SK-N-SH (cell line): ENCODE measurements at regions not wholly inside any gene's neighbourhood (a gene's known extent, or its start where the extent isn't known, plus 50 kb on each side); places are given as distances from the start of the nearest gene placed in this dataset.
A peak's percentile ranks its signal among the peaks of the same experiment; 100 is the strongest.

Experiments
- CHD2 ChIP-seq: fragments of 150-350 bp; IDR thresholded peaks from 2 replicates; pipeline ENCODE4 v1.6.1; 2018; ENCODE audit warnings: low read length; ENCODE audit not compliant: partially characterized antibody
- CTCF ChIP-seq: fragments of 200-600 bp; sonication (generic); IDR thresholded peaks from 2 replicates; pipeline ENCODE4 v1.6.1; 2017; ENCODE audit warnings: antibody characterized with exemption, mild to moderate bottlenecking, moderate library complexity
- ELF1 ChIP-seq: IDR thresholded peaks from 2 replicates; pipeline ENCODE4 v1.4.0; 2012
- EP300 ChIP-seq, 2 experiments: IDR thresholded peaks; 2 replicates each; pipeline versions ENCODE4 v1.4.0 to v1.6.1; 2012; ENCODE audit warnings: borderline replicate concordance in 1 of 2, low read depth in 1 of 2, low read length in 1 of 2
- GATA2 ChIP-seq: sonication (generic); formaldehyde crosslinking; IDR thresholded peaks from 2 replicates; pipeline ENCODE4 v1.5.0; 2020; ENCODE audit warnings: mild to moderate bottlenecking, missing genetic modification reagents
- MAX ChIP-seq: IDR thresholded peaks from 2 replicates; pipeline ENCODE4 v1.4.0; 2012; ENCODE audit warnings: low read depth
- MEF2A ChIP-seq: IDR thresholded peaks from 2 replicates; pipeline ENCODE4 v1.4.0; 2012; ENCODE audit warnings: low read depth, borderline replicate concordance
- MXI1 ChIP-seq: IDR thresholded peaks from 2 replicates; pipeline ENCODE4 v1.6.1; 2012; ENCODE audit warnings: mild to moderate bottlenecking, low read depth, low read length, improper control_type of control experiment
- PBX3 ChIP-seq: IDR thresholded peaks from 2 replicates; pipeline ENCODE4; 2012
- POLR2AphosphoS5 ChIP-seq: IDR thresholded peaks from 2 replicates; pipeline ENCODE4 v1.6.1; 2012; ENCODE audit warnings: low read depth, low read length
- RAD21 ChIP-seq: IDR thresholded peaks from 2 replicates; pipeline ENCODE4 v1.6.1; 2012; ENCODE audit warnings: mild to moderate bottlenecking, low read length
- REST ChIP-seq: IDR thresholded peaks from 2 replicates; pipeline ENCODE4 v1.6.1; 2012; ENCODE audit warnings: mild to moderate bottlenecking, low read depth, low read length, moderate library complexity
- RFX5 ChIP-seq: IDR thresholded peaks from 2 replicates; pipeline ENCODE4 v1.6.1; 2012; ENCODE audit warnings: mild to moderate bottlenecking, improper control_type of control experiment, low read length
- SMC3 ChIP-seq: IDR thresholded peaks from 2 replicates; pipeline ENCODE4 v1.6.1; 2012; ENCODE audit warnings: low read depth, low read length, improper control_type of control experiment

GRCh38 chr2:37784071-37784758, 112.8 kb upstream of the CDC42EP3 start:
- TF ChIP-seq CHD2: peak; percentile 12
- TF ChIP-seq CTCF: no peak
- TF ChIP-seq MAX: peak; percentile 66; the same call in 1 of the 2 replicates
- no peak for TF ChIP-seq ELF1
- TF ChIP-seq SMC3: no peak
- no peak for TF ChIP-seq RFX5
- peak in 1 of 2 experiments; percentile 73; a peak in 1 of 4 replicates for TF ChIP-seq EP300 (IDR thresholded peaks at IDR 0.05; ENCODE audit: borderline replicate concordance in 1 of 2, low read depth in 1 of 2, low read length in 1 of 2)
- no peak for TF ChIP-seq RAD21
- no peak for TF ChIP-seq MEF2A
- TF ChIP-seq POLR2AphosphoS5: peak; percentile 57; the same call in 1 of the 2 replicates
- peak; percentile 15; the same call in 1 of the 2 replicates for TF ChIP-seq MXI1
- TF ChIP-seq GATA2: peak; percentile 82
- TF ChIP-seq REST: no peak
- peak; percentile 88 for TF ChIP-seq PBX3
